Smooth muscle cell (in vitro differentiated cells): ENCODE measurements at regions not wholly inside any gene's neighbourhood (a gene's known extent, or its start where the extent isn't known, plus 50 kb on each side); places are given as distances from the start of the nearest gene placed in this dataset.

Experiments
- DNase-seq: peaks from one replicate; lab custom pipeline; 2025; ENCODE audit not compliant: unreplicated experiment; lab: John Stamatoyannopoulos, UW
- H2AFZ ChIP-seq: fragments of 200-600 bp; sonication (generic); 2 replicates; pipeline ENCODE4 v1.6.0; 2016; ENCODE audit warnings: antibody characterized with exemption, low read depth, mild to moderate bottlenecking
- H3F3A ChIP-seq: fragments of 200-600 bp; sonication (generic); 2 replicates; pipeline ENCODE4 v1.6.0; 2017; ENCODE audit warnings: antibody characterized with exemption, low read depth
- H3K27ac ChIP-seq: fragments of 200-600 bp; sonication (generic); 2 replicates; pipeline ENCODE4 v1.5.1; 2016; ENCODE audit warnings: low read depth, mild to moderate bottlenecking
- H3K27me3 ChIP-seq: fragments of 200-600 bp; sonication (generic); 2 replicates; pipeline ENCODE4 v1.6.1; 2016; ENCODE audit warnings: low read depth, mild to moderate bottlenecking
- H3K36me3 ChIP-seq: fragments of 200-600 bp; sonication (generic); 2 replicates; pipeline ENCODE4 v1.5.1; 2016; ENCODE audit warnings: low read depth
- H3K4me1 ChIP-seq: fragments of 200-600 bp; sonication (generic); 2 replicates; pipeline ENCODE4 v1.5.1; 2016; ENCODE audit warnings: low read depth
- H3K4me2 ChIP-seq: fragments of 200-600 bp; sonication (generic); 2 replicates; pipeline ENCODE4 v1.6.0; 2016; ENCODE audit warnings: mild to moderate bottlenecking
- H3K4me3 ChIP-seq: fragments of 200-600 bp; sonication (generic); 2 replicates; pipeline ENCODE4 v1.5.1; 2016; ENCODE audit warnings: mild to moderate bottlenecking
- H3K79me2 ChIP-seq: fragments of 200-600 bp; sonication (generic); 2 replicates; pipeline ENCODE4 v1.6.0; 2016; ENCODE audit warnings: low read depth, mild to moderate bottlenecking
- H3K9ac ChIP-seq: fragments of 200-600 bp; sonication (generic); 2 replicates; pipeline ENCODE4 v1.6.0; 2016; ENCODE audit warnings: low read depth
- H3K9me3 ChIP-seq: fragments of 200-600 bp; sonication (generic); replicated peaks from 2 replicates; pipeline ENCODE4 v1.5.1; 2016; ENCODE audit warnings: low read depth
- H4K20me1 ChIP-seq: fragments of 200-600 bp; sonication (generic); 2 replicates; pipeline ENCODE4 v1.6.0; 2016; ENCODE audit warnings: low read depth
- WGBS: methylation state at CpG from one replicate; pipeline ENCODE4 v1.1.7; 2016; ENCODE audit warnings: low lambda C conversion rate; 5-methylcytosine and 5-hydroxymethylcytosine counted together
- TF ChIP-seq, protein P1 (sequence below): fragments of 200-600 bp; sonication (generic); IDR thresholded peaks from 2 replicates; pipeline ENCODE4 v1.5.1; 2017; ENCODE audit warnings: borderline replicate concordance, mild to moderate bottlenecking, antibody characterized with exemption; ENCODE audit not compliant: insufficient read depth, poor library complexity, severe bottlenecking

- DNase-seq: no peak
- Histone ChIP-seq H3K27ac (no peak overlapping the region), H3K27me3 (no peaks in the 10 kb centered on the region), H3K79me2 (no peaks in the 10 kb centered on the region), H2AFZ (no peak overlapping the region), H3K9me3 (no peaks in the 10 kb centered on the region), H3K9ac (no peak overlapping the region), H3K4me2 (no peak overlapping the region), H3K36me3 (no peaks in the 10 kb centered on the region), H3F3A (no peaks in the 10 kb centered on the region), H3K4me1 (no peaks in the 10 kb centered on the region), H3K4me3 (no peak overlapping the region), H4K20me1 (no peaks in the 10 kb centered on the region)
- TF ChIP-seq, protein P1, sequence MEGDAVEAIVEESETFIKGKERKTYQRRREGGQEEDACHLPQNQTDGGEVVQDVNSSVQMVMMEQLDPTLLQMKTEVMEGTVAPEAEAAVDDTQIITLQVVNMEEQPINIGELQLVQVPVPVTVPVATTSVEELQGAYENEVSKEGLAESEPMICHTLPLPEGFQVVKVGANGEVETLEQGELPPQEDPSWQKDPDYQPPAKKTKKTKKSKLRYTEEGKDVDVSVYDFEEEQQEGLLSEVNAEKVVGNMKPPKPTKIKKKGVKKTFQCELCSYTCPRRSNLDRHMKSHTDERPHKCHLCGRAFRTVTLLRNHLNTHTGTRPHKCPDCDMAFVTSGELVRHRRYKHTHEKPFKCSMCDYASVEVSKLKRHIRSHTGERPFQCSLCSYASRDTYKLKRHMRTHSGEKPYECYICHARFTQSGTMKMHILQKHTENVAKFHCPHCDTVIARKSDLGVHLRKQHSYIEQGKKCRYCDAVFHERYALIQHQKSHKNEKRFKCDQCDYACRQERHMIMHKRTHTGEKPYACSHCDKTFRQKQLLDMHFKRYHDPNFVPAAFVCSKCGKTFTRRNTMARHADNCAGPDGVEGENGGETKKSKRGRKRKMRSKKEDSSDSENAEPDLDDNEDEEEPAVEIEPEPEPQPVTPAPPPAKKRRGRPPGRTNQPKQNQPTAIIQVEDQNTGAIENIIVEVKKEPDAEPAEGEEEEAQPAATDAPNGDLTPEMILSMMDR: no peak
- 95% methylated on average over 8 of the region's 8 CpGs for WGBS
Measured at GRCh38 chr6:170000071-170000843, 248.8 kb downstream of the ERMARD start.

- Histone ChIP-seq H3K27me3 (no peaks in the 10 kb centered on the region), H3K4me3 (no peak overlapping the region), H4K20me1 (no peaks in the 10 kb centered on the region), H3K27ac (no peak overlapping the region), H3K9ac (no peak overlapping the region), H2AFZ (no peak overlapping the region), H3K79me2 (no peaks in the 10 kb centered on the region), H3K4me2 (no peak overlapping the region), H3K36me3 (no peaks in the 10 kb centered on the region), H3K4me1 (no peaks in the 10 kb centered on the region), H3F3A (no peaks in the 10 kb centered on the region), H3K9me3 (no peaks in the 10 kb centered on the region)
- 70% methylated on average over 7 of the region's 7 CpGs for WGBS
- TF ChIP-seq, protein P1: no peak
- no peak for DNase-seq
Measured at GRCh38 chr6:169999367-169999766, 247.9 kb downstream of the ERMARD start.

- DNase-seq: no peak
- H3K27ac ChIP-seq: no peak overlapping the region
- H3K27me3 ChIP-seq: no peaks in the 10 kb centered on the region
- H3K9ac ChIP-seq: no peak overlapping the region
- TF ChIP-seq, protein P1: no peak
- no peaks in the 10 kb centered on the region for H3K9me3 ChIP-seq
- H3K36me3 ChIP-seq: no peaks in the 10 kb centered on the region
- H3K4me1 ChIP-seq: no peaks in the 10 kb centered on the region
- 94% methylated on average over 7 of the region's 7 CpGs for WGBS
- no peak overlapping the region for H3K4me3 ChIP-seq
- H4K20me1 ChIP-seq: no peaks in the 10 kb centered on the region
- no peak overlapping the region for H2AFZ ChIP-seq
- no peaks in the 10 kb centered on the region for H3F3A ChIP-seq
- no peaks in the 10 kb centered on the region for H3K79me2 ChIP-seq
- no peak overlapping the region for H3K4me2 ChIP-seq
Measured at GRCh38 chr6:169998457-169998856, 247.0 kb downstream of the ERMARD start.

DNA sequence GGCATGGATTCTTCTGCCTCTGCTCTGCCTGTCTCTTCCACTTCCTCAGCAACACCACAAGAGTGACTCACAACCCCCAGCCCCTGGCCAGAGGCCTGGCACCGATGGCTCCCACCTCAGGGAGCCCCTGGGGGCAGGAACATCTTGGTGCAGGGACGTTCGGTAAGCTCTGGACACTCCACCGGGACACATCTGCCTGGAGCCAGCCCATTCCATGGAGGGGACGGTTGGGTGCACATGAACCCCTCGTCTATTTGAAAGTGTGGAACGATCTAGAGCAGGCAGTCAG lies 246.5 kb downstream of the ERMARD start:
- DNase-seq: no peak
- H3K9ac ChIP-seq: no peak overlapping the region
- H3F3A ChIP-seq: no peaks in the 10 kb centered on the region
- no peaks in the 10 kb centered on the region for H3K36me3 ChIP-seq
- TF ChIP-seq, protein P1: no peak
- H3K79me2 ChIP-seq: no peaks in the 10 kb centered on the region
- H3K4me3 ChIP-seq: no peak overlapping the region
- no peaks in the 10 kb centered on the region for H4K20me1 ChIP-seq
- H3K27me3 ChIP-seq: no peaks in the 10 kb centered on the region
- 69% methylated on average over 7 of the region's 7 CpGs for WGBS
- H3K4me1 ChIP-seq: no peaks in the 10 kb centered on the region
- no peak overlapping the region for H3K4me2 ChIP-seq
- no peak overlapping the region for H3K27ac ChIP-seq
- no peak overlapping the region for H2AFZ ChIP-seq
- H3K9me3 ChIP-seq: no peaks in the 10 kb centered on the region
